HepG2 (cell line): ENCODE measurements at regions not wholly inside any gene's neighbourhood (a gene's known extent, or its start where the extent isn't known, plus 50 kb on each side); places are given as distances from the start of the nearest gene placed in this dataset.

Source experiments
- CTCF ChIP-seq: sonication (generic); formaldehyde crosslinking; IDR thresholded peaks from 2 replicates; pipeline ENCODE4 v1.5.0; 2020; ENCODE audit warnings: mild to moderate bottlenecking, missing genetic modification reagents, moderate library complexity
- EZH2 ChIP-seq: conservative IDR thresholded peaks from 2 replicates; pipeline ENCODE4 v1.6.1; 2012; ENCODE audit warnings: mild to moderate bottlenecking, low read depth, low read length, moderate library complexity
- FOXK1 ChIP-seq: sonication (generic); formaldehyde crosslinking; IDR thresholded peaks from 2 replicates; pipeline ENCODE4 v1.4.0; 2020; ENCODE audit warnings: low read depth, missing genetic modification reagents, borderline replicate concordance
- GTF2F1 ChIP-seq: fragments of 150-350 bp; IDR thresholded peaks from 2 replicates; pipeline ENCODE4 v1.6.1; 2014; ENCODE audit warnings: low read length
- HINFP ChIP-seq: sonication (generic); formaldehyde crosslinking; IDR thresholded peaks from 2 replicates; pipeline ENCODE4 v1.4.0; 2020; ENCODE audit warnings: low read depth, mild to moderate bottlenecking, missing genetic modification reagents
- PAX8 ChIP-seq: sonication (generic); formaldehyde crosslinking; IDR thresholded peaks from 2 replicates; pipeline ENCODE4 v1.8.0; 2022; ENCODE audit warnings: mild to moderate bottlenecking, missing genetic modification reagents, borderline replicate concordance
- TRAFD1 ChIP-seq: sonication (generic); formaldehyde crosslinking; IDR thresholded peaks from 2 replicates; pipeline ENCODE4 v1.5.1; 2020; ENCODE audit warnings: missing genetic modification reagents, mild to moderate bottlenecking, borderline replicate concordance

- TF ChIP-seq EZH2 (no peak), PAX8 (CRISPR knock-in tag) (no peak), CTCF (CRISPR knock-in tag) (no peak), TRAFD1 (CRISPR knock-in tag) (no peak), FOXK1 (CRISPR knock-in tag) (no peak), GTF2F1 (no peak), HINFP (CRISPR knock-in tag) (no peak)
Observed at GRCh38 chr16:86642087-86642486, 63.7 kb downstream of the FOXL1 start.
